ENCODE measurements at regions not wholly inside any gene's neighbourhood (a gene's known extent, or its start where the extent isn't known, plus 50 kb on each side); places are given as distances from the start of the nearest gene placed in this dataset.
"Not testable (repeated sequence)": the region's sequence is repeated elsewhere in the genome, so short reads cannot be mapped to it uniquely, and the experiment has no call there.

GRCh38 chr2:54038835-54039234 lies 68.0 kb upstream of the PSME4 start:
- no peak for DNase-seq (ENCODE audit: low read depth)

GRCh38 chr2:54031288-54031687 lies 60.5 kb upstream of the PSME4 start:
- DNase-seq (ENCODE audit: low read depth), result not testable (repeated sequence)

- DNase-seq (ENCODE audit: low read depth), result no peak
Measured at GRCh38 chr2:54030806-54031205, 60.0 kb upstream of the PSME4 start.

- DNase-seq (ENCODE audit: low read depth), result no peak
Measured at GRCh38 chr2:54030396-54030741, 59.6 kb upstream of the PSME4 start.

GRCh38 chr2:54029721-54030395 lies 59.1 kb upstream of the PSME4 start:
- DNase-seq (ENCODE audit: low read depth), result no peak

- not testable (repeated sequence) for DNase-seq (ENCODE audit: low read depth)
Measured at GRCh38 chr2:54025463-54026075, 54.8 kb upstream of the PSME4 start.

- DNase-seq (ENCODE audit: low read depth), result no peak
Measured at GRCh38 chr2:54024576-54024975, 53.8 kb upstream of the PSME4 start.

GRCh38 chr2:54021702-54022101 lies 50.9 kb upstream of the PSME4 start:
- no peak for DNase-seq (ENCODE audit: low read depth)

GRCh38 chr2:54020793-54021414 lies 50.1 kb upstream of the PSME4 start:
- no peak for DNase-seq (ENCODE audit: low read depth)

All from stimulated activated CD8-positive, alpha-beta memory T cell treated with anti-CD3 and anti-CD28 coated beads, Interleukin-15, amount 100 ng/mL, for 24 hours (primary cell).